K562 (cell line): ENCODE measurements at regions not wholly inside any gene's neighbourhood (a gene's known extent, or its start where the extent isn't known, plus 50 kb on each side); places are given as distances from the start of the nearest gene placed in this dataset.

Experiments used
- ATAC-seq: fragments of 200-7000 bp; cut with Tn5 transposase; 3 replicates; pipeline ENCODE4 v1.9.1; 2020; ENCODE audit warnings: moderate library complexity
- BruUV-seq: library from RNA; stranded (reverse); fragments of 400-500 nt; replicated peaks from 2 replicates; lab custom pipeline; 2021; lab: Mats Ljungman, UMichigan
- CTCF ChIA-PET: fragments of 300-600 bp; formaldehyde crosslinking; extraction: SDS; loops from one replicate; lab custom pipeline; 2021; ENCODE audit warnings: low intra/inter-chr PET ratio; lab: Yijun Ruan, JAX
- POLR2A ChIA-PET: fragments of 300-600, 350-650 bp; sonication (Branson Sonifier 250); formaldehyde crosslinking; extraction: SDS; loops from one replicate; lab custom pipeline; 2021; ENCODE audit warnings: antibody characterized with exemption, inconsistent platforms; lab: Yijun Ruan, JAX
- DNase-seq, 4 experiments: peaks; one replicate each; pipeline versions ENCODE4 v3.0.0 to v3.0.0-alpha.2; 2011 to 2018; ENCODE audit warnings: low spot score in 3 of 4, mixed read lengths in 3 of 4; ENCODE audit errors: extremely low read depth in 1 of 4
- FAIRE-seq: peaks from 2 replicates; lab custom pipeline; 2011; peaks lifted over from hg19 to GRCh38; lab: Jason Lieb, UNC
- H2AFZ ChIP-seq: 2 replicates; pipeline ENCODE4 v1.6.0; 2011; ENCODE audit warnings: low read depth, low read length, control low read depth, inconsistent platforms
- H3K27ac ChIP-seq: fragments of 200-600 bp; 3 replicates; pipeline ENCODE4 v1.8.0; 2011; ENCODE audit warnings: low read depth, mild to moderate bottlenecking, control low read depth, inconsistent platforms, low read length, moderate library complexity, mixed read lengths; ENCODE audit errors: extremely low read depth
- H3K27me3 ChIP-seq, 2 experiments: fragments of 300-600 bp in 1 of 2; 2 replicates in 1 of 2; 3 replicates in 1 of 2; pipeline versions ENCODE4 v1.6.0 to v1.8.0; 2011; ENCODE audit warnings: inconsistent platforms in 2 of 2, low read length in 2 of 2, mild to moderate bottlenecking in 1 of 2, mixed read lengths in 1 of 2, moderate library complexity in 1 of 2; ENCODE audit not compliant: control insufficient read depth in 2 of 2, insufficient read depth in 2 of 2
- H3K36me3 ChIP-seq: fragments of 300-600 bp; 3 replicates; pipeline ENCODE4 v1.8.0; 2011; ENCODE audit warnings: mild to moderate bottlenecking, low read length, inconsistent platforms; ENCODE audit not compliant: control insufficient read depth, insufficient read depth
- H3K4me1 ChIP-seq, 2 experiments: fragments of 200-600 bp in 1 of 2; replicated peaks in 1 of 2; 2 replicates in 1 of 2; 3 replicates in 1 of 2; pipeline versions ENCODE4 v1.5.1 to v1.8.0; 2011; ENCODE audit warnings: inconsistent platforms in 2 of 2, low read length in 2 of 2, mild to moderate bottlenecking in 1 of 2, mixed read lengths in 1 of 2, moderate library complexity in 1 of 2; ENCODE audit not compliant: control insufficient read depth in 2 of 2, insufficient read depth in 2 of 2
- H3K4me2 ChIP-seq: 2 replicates; pipeline ENCODE4 v1.6.1; 2011; ENCODE audit warnings: low read length, control low read depth, inconsistent platforms, mixed read lengths; ENCODE audit not compliant: insufficient read depth
- H3K4me3 ChIP-seq: fragments of 200-600 bp; sonication (generic), shearing (Covaris generic); 2 replicates; pipeline ENCODE4 v1.5.1; 2016; ENCODE audit warnings: control low read depth, inconsistent platforms
- H3K79me2 ChIP-seq: fragments of 200-600 bp; 3 replicates; pipeline ENCODE4 v1.8.0; 2011; ENCODE audit warnings: low read length, inconsistent platforms; ENCODE audit not compliant: control insufficient read depth, insufficient read depth
- H3K9ac ChIP-seq, 2 experiments: 2 replicates each; pipeline versions ENCODE4 v1.6.0 to v1.6.1; 2011; ENCODE audit warnings: low read depth in 2 of 2, low read length in 2 of 2, control low read depth in 1 of 2, inconsistent platforms in 1 of 2, mild to moderate bottlenecking in 1 of 2, mixed read lengths in 1 of 2; ENCODE audit not compliant: insufficient read depth in 1 of 2
- H3K9me1 ChIP-seq: one replicate; pipeline ENCODE4 v1.6.0; 2011; ENCODE audit warnings: inconsistent platforms, mild to moderate bottlenecking, low read length, moderate library complexity; ENCODE audit not compliant: control insufficient read depth, insufficient read depth
- H3K9me3 ChIP-seq: replicated peaks from 2 replicates; pipeline ENCODE4 v1.5.1; 2011; ENCODE audit warnings: low read depth, low read length, inconsistent platforms; ENCODE audit not compliant: control insufficient read depth, insufficient read depth
- H4K20me1 ChIP-seq: replicated peaks from 2 replicates; pipeline ENCODE4 v1.6.1; 2011; ENCODE audit warnings: low read length, inconsistent platforms, mixed read lengths; ENCODE audit not compliant: control insufficient read depth, insufficient read depth
- ADNP ChIP-seq: fragments of 200-800 bp; sonication (Bioruptor generic); IDR thresholded peaks from 2 replicates; pipeline ENCODE4 v1.6.1; 2016; ENCODE audit warnings: missing genetic modification characterization, missing compliant biosample characterization
- FOXA1 ChIP-seq: fragments of 450-650 bp; IDR thresholded peaks from 2 replicates; pipeline ENCODE4 v1.6.1; 2016; ENCODE audit warnings: mild to moderate bottlenecking, borderline replicate concordance
- GTF2E2 ChIP-seq: fragments of 200-800 bp; sonication (Bioruptor generic); IDR thresholded peaks from 2 replicates; pipeline ENCODE4 v1.6.1; 2016; ENCODE audit warnings: missing genetic modification characterization, missing compliant biosample characterization
- KAT8 ChIP-seq: fragments of 450-650 bp; IDR thresholded peaks from 2 replicates; pipeline ENCODE4 v1.6.1; 2016; ENCODE audit warnings: low read depth, mild to moderate bottlenecking
- KLF13 ChIP-seq: fragments of 450-650 bp; IDR thresholded peaks from 2 replicates; pipeline ENCODE4 v1.6.1; 2016; ENCODE audit warnings: missing genetic modification characterization, low read depth, mild to moderate bottlenecking, missing compliant biosample characterization, moderate library complexity, borderline replicate concordance
- MCM5 ChIP-seq: fragments of 450-650 bp; IDR thresholded peaks from 2 replicates; pipeline ENCODE4 v1.6.1; 2016; ENCODE audit warnings: low read depth
- NFE2L1 ChIP-seq: fragments of 450-650 bp; IDR thresholded peaks from 2 replicates; pipeline ENCODE4 v1.6.1; 2016; ENCODE audit warnings: missing genetic modification characterization, low read depth, mild to moderate bottlenecking, missing compliant biosample characterization, moderate library complexity, borderline replicate concordance
- NFXL1 ChIP-seq: fragments of 450-650 bp; formaldehyde crosslinking; IDR thresholded peaks from 2 replicates; pipeline ENCODE4 v1.4.0; 2021; ENCODE audit warnings: mild to moderate bottlenecking
- RFX5 ChIP-seq: IDR thresholded peaks from 2 replicates; pipeline ENCODE4 v1.6.1; 2011; ENCODE audit warnings: low read depth, mild to moderate bottlenecking, improper control_type of control experiment, low read length
- SRSF3 ChIP-seq: fragments of 200-400 bp; formaldehyde crosslinking; IDR thresholded peaks from 2 replicates; pipeline ENCODE4 v1.6.1; 2016; ENCODE audit warnings: mild to moderate bottlenecking, low read length, moderate library complexity; ENCODE audit not compliant: insufficient read depth
- ZNF324 ChIP-seq: fragments of 250-450 bp; sonication (Bioruptor Pico); IDR thresholded peaks from 2 replicates; pipeline ENCODE4 v1.4.0; 2020; ENCODE audit warnings: mild to moderate bottlenecking
- ZNF41 ChIP-seq: fragments of 250-450 bp; sonication (Bioruptor Pico); conservative IDR thresholded peaks from 2 replicates; pipeline ENCODE4 v1.4.0; 2020; ENCODE audit warnings: mild to moderate bottlenecking
- ZNF584 ChIP-seq: fragments of 200-800 bp; sonication (Bioruptor generic); IDR thresholded peaks from 2 replicates; pipeline ENCODE4 v1.6.1; 2016; ENCODE audit warnings: low read depth, mild to moderate bottlenecking, missing genetic modification characterization, missing compliant biosample characterization
- WGBS: fragments of 100-300 bp; shearing (Covaris generic); methylation state at CpG from one replicate; pipeline ENCODE4 v1.1.6; 2016; ENCODE audit warnings: low coverage, mixed read lengths; ENCODE audit not compliant: insufficient coverage; ENCODE audit errors: missing lambda C conversion rate; 5-methylcytosine and 5-hydroxymethylcytosine counted together
- in situ Hi-C: fragments of 300-500 bp; cut with MboI; formaldehyde crosslinking; loops from 4 replicates; pipeline ENCODE4 v1.15.0; 2018; ENCODE audit warnings: inconsistent platforms, mixed read lengths
- intact Hi-C: fragments of 100-400 bp; cut with micrococcal nuclease; formaldehyde crosslinking; loops from 2 replicates; pipeline ENCODE4 v1.14.2; 2022
- TF ChIP-seq, protein P1 (sequence below): IDR thresholded peaks from 2 replicates; pipeline ENCODE4 v1.6.1; 2011; ENCODE audit not compliant: insufficient read length; ENCODE audit errors: extremely low read depth
- TF ChIP-seq, protein P2 (sequence below): fragments of 450-650 bp; formaldehyde crosslinking; IDR thresholded peaks from 2 replicates; pipeline ENCODE4 v1.4.0; 2022; ENCODE audit warnings: mild to moderate bottlenecking, moderate library complexity

- no peak overlapping the region for H2AFZ ChIP-seq
- ChIA-PET CTCF (no interaction called here), POLR2A (no interaction called here)
- intact Hi-C loops = no loop called here
- H3K9ac ChIP-seq = no peak overlapping the region
- no peaks in the 10 kb centered on the region for H4K20me1 ChIP-seq
- in situ Hi-C loops = no loop called here
- H3K36me3 ChIP-seq = no peaks in the 10 kb centered on the region
- no peak overlapping the region for H3K4me3 ChIP-seq
- BruUV-seq = no TSS peak
- TF ChIP-seq ZNF324 (no peak), SRSF3 (no peak), GTF2E2 (no peak), ZNF41 (CRISPR knock-in tag) (no peak), ADNP (no peak), FOXA1 (no peak), NFE2L1 (tag) (no peak), KAT8 (no peak), KLF13 (tag) (no peak), MCM5 (no peak), ZNF584 (CRISPR knock-in tag) (no peak), RFX5 (no peak), NFXL1 (CRISPR knock-in tag) (no peak)
- TF ChIP-seq, protein P1, sequence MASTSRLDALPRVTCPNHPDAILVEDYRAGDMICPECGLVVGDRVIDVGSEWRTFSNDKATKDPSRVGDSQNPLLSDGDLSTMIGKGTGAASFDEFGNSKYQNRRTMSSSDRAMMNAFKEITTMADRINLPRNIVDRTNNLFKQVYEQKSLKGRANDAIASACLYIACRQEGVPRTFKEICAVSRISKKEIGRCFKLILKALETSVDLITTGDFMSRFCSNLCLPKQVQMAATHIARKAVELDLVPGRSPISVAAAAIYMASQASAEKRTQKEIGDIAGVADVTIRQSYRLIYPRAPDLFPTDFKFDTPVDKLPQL = no peak
- TF ChIP-seq, protein P2, sequence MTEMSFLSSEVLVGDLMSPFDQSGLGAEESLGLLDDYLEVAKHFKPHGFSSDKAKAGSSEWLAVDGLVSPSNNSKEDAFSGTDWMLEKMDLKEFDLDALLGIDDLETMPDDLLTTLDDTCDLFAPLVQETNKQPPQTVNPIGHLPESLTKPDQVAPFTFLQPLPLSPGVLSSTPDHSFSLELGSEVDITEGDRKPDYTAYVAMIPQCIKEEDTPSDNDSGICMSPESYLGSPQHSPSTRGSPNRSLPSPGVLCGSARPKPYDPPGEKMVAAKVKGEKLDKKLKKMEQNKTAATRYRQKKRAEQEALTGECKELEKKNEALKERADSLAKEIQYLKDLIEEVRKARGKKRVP (CRISPR knock-in tag) = no peak
- TF ChIP-seq, all 486 proteins: peak for 0
- FAIRE-seq (no peak), ATAC-seq (no peak), DNase-seq (no peak)
- Histone ChIP-seq H3K4me2 (no peak overlapping the region), H3K9me1 (no peaks in the 10 kb centered on the region), H3K27me3 (no peaks in the 10 kb centered on the region), H3K79me2 (no peaks in the 10 kb centered on the region), H3K4me1 (no peaks in the 10 kb centered on the region), H3K9me3 (no peaks in the 10 kb centered on the region), H3K27ac (no peak overlapping the region)
- WGBS = 0% methylated on average over 3 of the region's 4 CpGs
These were observed 110.0 kb upstream of the SYN3 start for GRCh38 chr22:33167998-33168790.
